ENCODE measurements at regions not wholly inside any gene's neighbourhood (a gene's known extent, or its start where the extent isn't known, plus 50 kb on each side); places are given as distances from the start of the nearest gene placed in this dataset.

DNA sequence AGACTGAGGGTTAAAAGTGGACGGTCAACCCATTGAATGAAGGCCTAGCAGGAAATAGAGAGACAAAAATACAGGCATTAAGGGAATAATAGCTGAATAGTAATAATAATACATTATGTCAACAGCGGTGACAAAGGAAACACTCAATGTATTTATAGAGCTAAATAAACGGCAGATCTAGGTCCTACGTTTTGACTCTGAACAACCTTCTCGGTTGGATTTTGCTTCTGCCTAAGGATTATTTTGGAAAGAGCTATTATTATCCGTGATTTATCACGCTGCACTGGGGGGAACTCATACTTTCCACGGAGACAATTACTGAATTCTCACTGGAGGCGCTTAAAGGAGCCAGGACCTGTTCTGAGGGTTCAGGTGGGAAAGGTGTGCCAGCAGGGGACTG, 118.2 kb upstream of the KIRREL3 start:
- H3K9ac ChIP-seq (ENCODE audit: low read depth, low read length), result no peak overlapping the region
- dilution Hi-C loops (cut with HindIII; ENCODE audit: low sequenced_read_pairs, unreplicated experiment), result no loop called here
- no peaks in the 10 kb centered on the region for H3K79me1 ChIP-seq (ENCODE audit: low read depth in 1 of 2, low read length in 2 of 2)
- H3K4ac ChIP-seq (ENCODE audit: low read depth, low read length), result no peak overlapping the region
- no peak overlapping the region for H3K23ac ChIP-seq (ENCODE audit: low read depth, low read length)
- ChIA-PET CTCF (no interaction called here), POLR2A (ENCODE audit: unreplicated experiment) (no interaction called here)
- H3K9me3 ChIP-seq (ENCODE audit: control insufficient read depth, insufficient read depth, low read length), result no peaks in the 10 kb centered on the region
- H2BK15ac ChIP-seq (ENCODE audit: low read depth, low read length), result no peak overlapping the region
- no peak overlapping the region for H3K18ac ChIP-seq (ENCODE audit: low read depth, low read length)
- no peak overlapping the region for H2AFZ ChIP-seq (replicated peaks; ENCODE audit: low read length, poor library complexity)
- H3K4me3 ChIP-seq (ENCODE audit: insufficient read depth, low read depth, low read length), result no peak overlapping the region
- H4K91ac ChIP-seq (ENCODE audit: insufficient read depth, low read depth, low read length), result no peak overlapping the region
- ATAC-seq (ENCODE audit: low read depth) (no peak), DNase-seq (no peak)
- no peaks in the 10 kb centered on the region for H3K36me3 ChIP-seq (ENCODE audit: control insufficient read depth, insufficient read depth, low read length)
- TF ChIP-seq, protein P1, sequence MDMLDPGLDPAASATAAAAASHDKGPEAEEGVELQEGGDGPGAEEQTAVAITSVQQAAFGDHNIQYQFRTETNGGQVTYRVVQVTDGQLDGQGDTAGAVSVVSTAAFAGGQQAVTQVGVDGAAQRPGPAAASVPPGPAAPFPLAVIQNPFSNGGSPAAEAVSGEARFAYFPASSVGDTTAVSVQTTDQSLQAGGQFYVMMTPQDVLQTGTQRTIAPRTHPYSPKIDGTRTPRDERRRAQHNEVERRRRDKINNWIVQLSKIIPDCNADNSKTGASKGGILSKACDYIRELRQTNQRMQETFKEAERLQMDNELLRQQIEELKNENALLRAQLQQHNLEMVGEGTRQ (IDR thresholded peaks at IDR 0.05; ENCODE audit: low read depth, low read length), result no peak
- no peak for TF ChIP-seq RFX5 (IDR thresholded peaks at IDR 0.05; ENCODE audit: low read depth, low read length)
- no peak for TF ChIP-seq BHLHE40 (IDR thresholded peaks at IDR 0.05; ENCODE audit: low read depth, low read length)
- TF ChIP-seq MAFK (IDR thresholded peaks at IDR 0.05; ENCODE audit: low read depth, low read length), result no peak
- TF ChIP-seq NFE2L2 (IDR thresholded peaks at IDR 0.05; ENCODE audit: low read depth, low read length), result no peak
- no peak for TF ChIP-seq RCOR1 (IDR thresholded peaks at IDR 0.05; ENCODE audit: insufficient replicate concordance, low read length)
- H2BK5ac ChIP-seq (ENCODE audit: low read depth, low read length, poor library complexity, severe bottlenecking), result no peak overlapping the region
- H3K27me3 ChIP-seq (ENCODE audit: control insufficient read depth, insufficient read depth, low read length), result peaks cover 10% of the 10 kb centered on the region; the same call in 1 of the 2 replicates
- H4K5ac ChIP-seq (ENCODE audit: low read depth, low read length), result no peak overlapping the region
- no peak overlapping the region for H2BK120ac ChIP-seq (ENCODE audit: low read depth, low read length)
- no peaks in the 10 kb centered on the region for H4K20me1 ChIP-seq (ENCODE audit: insufficient read depth, low read length)
- H3K56ac ChIP-seq (ENCODE audit: extremely low read depth, insufficient read depth, low read length), result no peak overlapping the region
- H3K4me1 ChIP-seq (ENCODE audit: control insufficient read depth, insufficient read depth, low read length), result no peaks in the 10 kb centered on the region
- BruUV-seq (replicated peaks), result no TSS peak
- H3K14ac ChIP-seq (replicated peaks; ENCODE audit: low read depth, low read length), result no peak overlapping the region
- H2BK20ac ChIP-seq (ENCODE audit: low read depth, low read length), result no peak overlapping the region
- 86% methylated on average over 2 of the region's 9 CpGs; no CpG with 5 or more reads in 1 of the 2 experiments for WGBS, 2 experiments (ENCODE audit: extremely low coverage in 2 of 2, insufficient read length in 1 of 2)
- H3K4me2 ChIP-seq (ENCODE audit: low read depth, low read length), result no peak overlapping the region
- intact Hi-C loops (cut with micrococcal nuclease), result no loop called here
- H4K8ac ChIP-seq (ENCODE audit: low read depth in 2 of 2, low read length in 2 of 2), result no peak overlapping the region
- no peak overlapping the region for H2AK9ac ChIP-seq (replicated peaks; ENCODE audit: low read depth, low read length, poor library complexity)
- no peaks in the 10 kb centered on the region for H3K9me1 ChIP-seq (ENCODE audit: insufficient read depth, low read length)
- H2AK5ac ChIP-seq (ENCODE audit: low read depth, low read length), result no peak overlapping the region
- no peak overlapping the region for H3K27ac ChIP-seq (ENCODE audit: insufficient read depth, low read length)
- in situ Hi-C loops (cut with MboI; ENCODE audit: low sequenced_read_pairs), result no loop called here
